ENCODE measurements at regions not wholly inside any gene's neighbourhood (a gene's known extent, or its start where the extent isn't known, plus 50 kb on each side); places are given as distances from the start of the nearest gene placed in this dataset.

DNA sequence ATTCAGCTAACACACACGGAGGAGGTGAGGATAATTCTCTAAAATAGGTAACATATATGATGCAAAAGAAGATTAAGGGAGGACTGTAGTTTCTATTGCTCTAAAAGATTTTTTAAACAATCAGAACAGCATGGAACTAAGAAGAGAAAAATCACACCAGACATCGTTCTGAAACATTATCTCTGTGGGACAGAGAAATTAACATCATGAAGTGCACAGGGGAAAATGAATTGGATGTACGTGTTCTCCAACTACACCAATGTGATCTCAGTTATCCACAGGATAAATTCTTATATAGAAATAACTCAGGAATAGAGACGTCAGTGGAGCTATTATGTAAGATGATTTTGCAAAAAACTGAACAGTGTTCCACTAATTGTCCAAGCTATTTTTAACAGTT is 614.1 kb upstream of the HS3ST1 start:
- FAIRE-seq, result no peak

More for the DNA sequence above, 614.1 kb upstream of the HS3ST1 start:
- Histone ChIP-seq H3K27me3 (ENCODE audit: control insufficient read depth in 2 of 2, insufficient read depth in 2 of 2, low read length in 2 of 2) (no peaks in the 10 kb centered on the region), H2AFZ (ENCODE audit: low read depth, low read length) (no peak overlapping the region), H3K27ac (ENCODE audit: extremely low read depth, low read depth, low read length) (no peak overlapping the region), H3K79me2 (ENCODE audit: control insufficient read depth, insufficient read depth, low read length) (no peaks in the 10 kb centered on the region), H3K9me1 (ENCODE audit: control insufficient read depth, insufficient read depth, low read length) (no peaks in the 10 kb centered on the region), H3K4me2 (ENCODE audit: insufficient read depth, low read length) (no peak overlapping the region), H3K36me3 (ENCODE audit: control insufficient read depth, insufficient read depth, low read length) (no peaks in the 10 kb centered on the region), H3K9ac (ENCODE audit: insufficient read depth in 1 of 2, low read depth in 2 of 2, low read length in 2 of 2) (no peak overlapping the region), H4K20me1 (replicated peaks; ENCODE audit: control insufficient read depth, insufficient read depth, low read length) (no peaks in the 10 kb centered on the region), H3K9me3 (replicated peaks; ENCODE audit: control insufficient read depth, insufficient read depth, low read depth, low read length) (no peaks in the 10 kb centered on the region), H3K4me1 (replicated peaks in 1 of 2; ENCODE audit: control insufficient read depth in 2 of 2, insufficient read depth in 2 of 2, low read length in 2 of 2) (no peaks in the 10 kb centered on the region), H3K4me3 (no peak overlapping the region)
- TF ChIP-seq TCF7L2 (IDR thresholded peaks at IDR 0.05; ENCODE audit: low read depth, low read length) (no peak), TCF7 (IDR thresholded peaks at IDR 0.05; ENCODE audit: borderline replicate concordance) (no peak)
- TF ChIP-seq, protein P1, sequence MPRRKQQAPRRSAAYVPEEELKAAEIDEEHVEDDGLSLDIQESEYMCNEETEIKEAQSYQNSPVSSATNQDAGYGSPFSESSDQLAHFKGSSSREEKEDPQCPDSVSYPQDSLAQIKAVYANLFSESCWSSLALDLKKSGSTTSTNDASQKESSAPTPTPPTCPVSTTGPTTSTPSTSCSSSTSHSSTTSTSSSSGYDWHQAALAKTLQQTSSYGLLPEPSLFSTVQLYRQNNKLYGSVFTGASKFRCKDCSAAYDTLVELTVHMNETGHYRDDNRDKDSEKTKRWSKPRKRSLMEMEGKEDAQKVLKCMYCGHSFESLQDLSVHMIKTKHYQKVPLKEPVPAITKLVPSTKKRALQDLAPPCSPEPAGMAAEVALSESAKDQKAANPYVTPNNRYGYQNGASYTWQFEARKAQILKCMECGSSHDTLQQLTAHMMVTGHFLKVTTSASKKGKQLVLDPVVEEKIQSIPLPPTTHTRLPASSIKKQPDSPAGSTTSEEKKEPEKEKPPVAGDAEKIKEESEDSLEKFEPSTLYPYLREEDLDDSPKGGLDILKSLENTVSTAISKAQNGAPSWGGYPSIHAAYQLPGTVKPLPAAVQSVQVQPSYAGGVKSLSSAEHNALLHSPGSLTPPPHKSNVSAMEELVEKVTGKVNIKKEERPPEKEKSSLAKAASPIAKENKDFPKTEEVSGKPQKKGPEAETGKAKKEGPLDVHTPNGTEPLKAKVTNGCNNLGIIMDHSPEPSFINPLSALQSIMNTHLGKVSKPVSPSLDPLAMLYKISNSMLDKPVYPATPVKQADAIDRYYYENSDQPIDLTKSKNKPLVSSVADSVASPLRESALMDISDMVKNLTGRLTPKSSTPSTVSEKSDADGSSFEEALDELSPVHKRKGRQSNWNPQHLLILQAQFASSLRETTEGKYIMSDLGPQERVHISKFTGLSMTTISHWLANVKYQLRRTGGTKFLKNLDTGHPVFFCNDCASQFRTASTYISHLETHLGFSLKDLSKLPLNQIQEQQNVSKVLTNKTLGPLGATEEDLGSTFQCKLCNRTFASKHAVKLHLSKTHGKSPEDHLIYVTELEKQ (CRISPR knock-in tag; IDR thresholded peaks at IDR 0.05), result no peak
- TF ChIP-seq, protein P2, sequence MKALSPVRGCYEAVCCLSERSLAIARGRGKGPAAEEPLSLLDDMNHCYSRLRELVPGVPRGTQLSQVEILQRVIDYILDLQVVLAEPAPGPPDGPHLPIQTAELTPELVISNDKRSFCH (CRISPR knock-in tag; IDR thresholded peaks at IDR 0.05), result no peak
- TF ChIP-seq, protein P2 (tag; IDR thresholded peaks at IDR 0.05), result no peak
- no peak for ATAC-seq
- intact Hi-C loops (cut with micrococcal nuclease) (no loop called here), in situ Hi-C loops (cut with MboI) (no loop called here)
- no TSS peak for BruUV-seq (replicated peaks)
- no peak for DNase-seq (ENCODE audit: extremely low read depth in 1 of 4, low spot score in 3 of 4)
- WGBS (ENCODE audit: insufficient coverage, low coverage, missing lambda C conversion rate), result 0% methylated on average over 4 of the region's 4 CpGs
- ChIA-PET CTCF (ENCODE audit: low intra/inter-chr PET ratio) (no interaction called here), POLR2A (no interaction called here)

Measured in K562 (cell line).